ENCODE measurements at regions not wholly inside any gene's neighbourhood (a gene's known extent, or its start where the extent isn't known, plus 50 kb on each side); places are given as distances from the start of the nearest gene placed in this dataset.
A peak's percentile ranks its signal among the peaks of the same experiment; 100 is the strongest.

DNA sequence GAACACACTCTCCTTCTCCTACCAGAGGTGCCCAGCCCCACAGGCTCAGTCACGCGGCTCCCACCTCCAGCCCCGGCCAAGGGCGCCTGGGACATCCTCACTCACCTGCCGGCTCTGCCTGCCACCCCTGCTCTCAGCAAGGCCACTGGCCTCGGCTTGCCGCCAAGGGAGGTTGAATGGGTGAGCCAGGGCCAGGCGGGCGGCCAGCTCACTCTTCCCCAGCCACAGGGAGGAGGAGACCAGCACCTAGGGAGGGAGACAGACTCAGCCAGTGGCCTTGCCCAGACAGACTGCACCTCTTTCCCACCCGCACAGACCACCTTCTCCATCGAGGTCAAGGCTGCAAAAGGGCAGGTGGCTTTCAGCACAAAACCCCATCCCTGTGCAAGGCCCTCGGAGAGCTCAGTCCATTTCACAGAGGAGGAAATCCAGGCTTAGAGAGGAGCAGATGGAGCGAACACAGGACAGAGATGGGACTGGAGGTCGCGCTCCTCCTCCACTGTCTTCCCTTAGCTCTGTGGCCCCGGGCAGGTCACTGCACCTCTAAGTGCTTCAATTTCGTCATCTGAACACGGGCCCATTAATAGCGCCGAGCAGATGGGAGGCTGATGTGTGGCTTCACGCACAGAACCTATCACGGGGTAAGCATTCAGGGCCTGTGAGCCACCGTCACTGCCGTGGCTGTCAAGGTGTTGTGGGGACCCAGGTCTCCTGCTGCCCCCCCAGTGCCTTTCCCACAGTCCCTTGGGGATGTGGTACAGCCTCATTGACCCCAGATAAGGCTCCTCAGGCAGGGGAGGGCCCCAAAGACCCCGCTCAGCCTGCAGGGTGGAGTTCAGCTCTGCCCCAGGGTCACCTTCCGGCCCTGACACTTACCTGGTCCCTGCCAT, 56.1 kb downstream of the RMI2 start:
- DNase-seq, result peak; percentile 58 to 85
- Histone ChIP-seq H3K27me3 (no peaks in the 10 kb centered on the region), H3K4me1 (peaks cover 0 to under 1% (median under 1%) of the 10 kb centered on the region in 4 donors), H3K4me3 (no peak overlapping the region), H3K9me3 (no peaks in the 10 kb centered on the region), H3K36me3 (no peaks in the 10 kb centered on the region), H3K27ac (no peak overlapping the region)
- TF ChIP-seq POLR2A (IDR thresholded peaks at IDR 0.05), result no peak
- no peak for TF ChIP-seq EP300 (IDR thresholded peaks at IDR 0.05)
- TF ChIP-seq, protein P1, sequence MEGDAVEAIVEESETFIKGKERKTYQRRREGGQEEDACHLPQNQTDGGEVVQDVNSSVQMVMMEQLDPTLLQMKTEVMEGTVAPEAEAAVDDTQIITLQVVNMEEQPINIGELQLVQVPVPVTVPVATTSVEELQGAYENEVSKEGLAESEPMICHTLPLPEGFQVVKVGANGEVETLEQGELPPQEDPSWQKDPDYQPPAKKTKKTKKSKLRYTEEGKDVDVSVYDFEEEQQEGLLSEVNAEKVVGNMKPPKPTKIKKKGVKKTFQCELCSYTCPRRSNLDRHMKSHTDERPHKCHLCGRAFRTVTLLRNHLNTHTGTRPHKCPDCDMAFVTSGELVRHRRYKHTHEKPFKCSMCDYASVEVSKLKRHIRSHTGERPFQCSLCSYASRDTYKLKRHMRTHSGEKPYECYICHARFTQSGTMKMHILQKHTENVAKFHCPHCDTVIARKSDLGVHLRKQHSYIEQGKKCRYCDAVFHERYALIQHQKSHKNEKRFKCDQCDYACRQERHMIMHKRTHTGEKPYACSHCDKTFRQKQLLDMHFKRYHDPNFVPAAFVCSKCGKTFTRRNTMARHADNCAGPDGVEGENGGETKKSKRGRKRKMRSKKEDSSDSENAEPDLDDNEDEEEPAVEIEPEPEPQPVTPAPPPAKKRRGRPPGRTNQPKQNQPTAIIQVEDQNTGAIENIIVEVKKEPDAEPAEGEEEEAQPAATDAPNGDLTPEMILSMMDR (IDR thresholded peaks at IDR 0.05), result no peak
- no peak for TF ChIP-seq POLR2AphosphoS5 (IDR thresholded peaks at IDR 0.05)
- ATAC-seq (ENCODE audit: low FRiP score in 2 of 2), result no peak
- WGBS, 2 donors, result 77 to 82% methylated on average over 14 to 22 of the region's 26 CpGs

DNA sequence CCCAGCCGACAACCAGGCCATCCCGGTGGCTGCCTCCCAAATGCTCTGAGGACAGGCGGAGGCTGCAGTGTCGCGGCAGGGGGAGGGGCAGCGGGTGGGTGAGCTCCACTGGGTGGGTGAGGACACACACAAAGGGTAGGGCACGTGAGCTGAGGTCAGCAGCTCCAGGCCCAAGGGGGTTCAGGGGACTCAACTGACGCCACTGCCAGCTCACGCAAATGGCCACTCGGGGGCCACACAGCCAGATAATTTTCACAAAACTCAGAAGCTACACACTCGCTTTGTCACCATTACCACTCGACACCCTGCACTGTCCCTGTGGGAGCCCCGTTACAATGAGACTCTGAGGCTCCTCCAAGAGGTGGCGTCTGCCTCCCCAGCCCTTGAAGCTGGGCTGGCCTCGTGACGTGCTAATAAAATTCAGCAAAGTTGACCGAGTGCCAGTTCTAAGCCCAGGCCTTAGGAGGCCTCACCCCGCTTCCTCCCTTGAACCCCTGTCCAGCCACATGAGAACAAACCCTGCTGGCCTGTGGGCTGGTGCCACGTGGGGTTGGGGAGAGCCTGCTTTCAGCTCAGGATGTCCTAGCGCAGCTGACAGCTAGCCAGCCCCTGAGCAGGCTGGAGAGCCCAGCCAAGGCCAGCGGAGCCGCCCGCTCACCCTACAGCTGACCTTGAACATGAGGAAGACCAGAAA, 56.9 kb downstream of the RMI2 start:
- no peak for DNase-seq

DNA sequence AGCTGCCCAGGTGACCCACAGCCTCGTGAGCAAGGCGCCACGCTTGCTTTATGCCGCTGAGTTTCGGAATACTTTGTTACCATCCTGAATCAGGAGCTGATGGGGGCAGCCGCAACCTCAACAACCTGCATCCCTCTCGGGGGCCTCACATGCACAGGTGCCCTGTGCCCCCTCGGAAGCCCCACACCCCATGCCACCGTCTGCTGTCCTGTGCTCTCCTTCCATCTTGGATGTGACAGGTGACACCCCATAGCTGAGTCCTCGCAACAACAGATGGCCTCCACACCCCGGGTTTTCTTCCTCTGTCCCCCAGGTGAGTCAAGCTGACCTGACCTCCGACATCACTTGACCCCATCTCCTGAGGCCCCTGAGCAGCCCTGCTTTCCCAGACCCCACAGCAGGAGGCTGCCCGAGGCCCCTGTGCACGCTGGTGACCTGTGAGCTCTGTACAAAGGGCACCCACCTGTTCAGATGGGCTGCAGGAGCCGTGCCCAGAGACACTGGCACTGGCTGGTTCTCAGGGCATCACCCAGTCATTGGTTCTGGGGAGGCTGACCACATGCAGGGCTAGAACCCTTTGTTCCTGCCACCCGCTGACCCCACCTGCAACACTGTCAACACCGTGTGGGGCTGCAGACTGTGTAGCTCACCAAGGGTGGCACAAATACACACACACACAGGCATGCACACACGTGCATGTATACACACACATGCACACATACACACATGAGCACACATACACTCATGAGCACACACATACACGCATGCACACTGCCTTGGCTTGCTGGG, 57.7 kb downstream of the RMI2 start:
- ATAC-seq (ENCODE audit: low FRiP score in 2 of 2) (no peak), DNase-seq (no peak)
- Histone ChIP-seq H3K27me3 (no peaks in the 10 kb centered on the region), H3K27ac (no peak overlapping the region), H3K4me3 (no peak overlapping the region), H3K9me3 (no peaks in the 10 kb centered on the region), H3K36me3 (no peaks in the 10 kb centered on the region), H3K4me1 (no peaks in the 10 kb centered on the region)
- TF ChIP-seq, protein P1 (IDR thresholded peaks at IDR 0.05), result no peak
- WGBS, 2 donors, result 85 to 91% methylated on average over 8 to 18 of the region's 19 CpGs

More for the DNA sequence above, 56.9 kb downstream of the RMI2 start:
- TF ChIP-seq POLR2AphosphoS5 (IDR thresholded peaks at IDR 0.05) (no peak), EP300 (IDR thresholded peaks at IDR 0.05) (no peak), POLR2A (IDR thresholded peaks at IDR 0.05) (no peak)
- TF ChIP-seq, protein P1 (IDR thresholded peaks at IDR 0.05), result no peak
- WGBS, 2 donors, result 77 to 82% methylated on average over 11 to 17 of the region's 23 CpGs
- no peak for ATAC-seq (ENCODE audit: low FRiP score in 2 of 2)
- no peak overlapping the region for H3K27ac ChIP-seq
- H3K27me3 ChIP-seq, result no peaks in the 10 kb centered on the region
- no peak overlapping the region for H3K4me3 ChIP-seq
- no peaks in the 10 kb centered on the region for H3K36me3 ChIP-seq
- no peaks in the 10 kb centered on the region for H3K4me1 ChIP-seq
- no peaks in the 10 kb centered on the region for H3K9me3 ChIP-seq

DNA sequence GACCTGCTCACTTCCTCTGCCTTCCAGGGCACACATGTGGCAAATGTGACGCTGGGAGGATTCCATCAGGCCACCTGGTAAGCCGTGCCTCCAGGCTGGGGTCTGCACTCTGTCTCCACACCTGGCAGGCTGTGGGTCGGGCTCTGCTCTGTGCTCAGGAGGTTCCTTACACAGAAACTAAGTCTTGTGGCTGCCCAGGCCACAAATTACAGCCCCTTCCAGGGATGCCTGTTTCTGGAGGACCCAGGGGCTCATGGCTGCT, 58.2 kb downstream of the RMI2 start:
- H3K27me3 ChIP-seq, result no peaks in the 10 kb centered on the region
- WGBS, 2 donors, result 82% methylated on average over 3 of the region's 3 CpGs; no CpG with 5 or more reads in 1 of the 2 donors
- H3K27ac ChIP-seq, result no peak overlapping the region
- no peaks in the 10 kb centered on the region for H3K36me3 ChIP-seq
- no peaks in the 10 kb centered on the region for H3K4me1 ChIP-seq
- TF ChIP-seq EP300 (IDR thresholded peaks at IDR 0.05), result no peak
- TF ChIP-seq, protein P1 (IDR thresholded peaks at IDR 0.05), result no peak
- no peak for TF ChIP-seq POLR2A (IDR thresholded peaks at IDR 0.05)
- no peak for TF ChIP-seq POLR2AphosphoS5 (IDR thresholded peaks at IDR 0.05)
- no peak overlapping the region for H3K4me3 ChIP-seq
- H3K9me3 ChIP-seq, result no peaks in the 10 kb centered on the region
- DNase-seq (no peak), ATAC-seq (ENCODE audit: low FRiP score in 2 of 2) (no peak)
